OCI-LY3 (cell line): ENCODE measurements at regions not wholly inside any gene's neighbourhood (a gene's known extent, or its start where the extent isn't known, plus 50 kb on each side); places are given as distances from the start of the nearest gene placed in this dataset.

Experiments used
- EZH2phosphoT487 ChIP-seq: fragments of 200-600 bp; shearing (Covaris generic); IDR thresholded peaks from 2 replicates; pipeline ENCODE4 v1.6.1; 2018; ENCODE audit warnings: antibody characterized with exemption, mixed run types, low read depth
- TF ChIP-seq, protein P1 (sequence below): fragments of 200-600, 300-600 bp; sonication (generic); IDR thresholded peaks from 2 replicates; pipeline ENCODE4 v1.5.1; 2014; ENCODE audit warnings: antibody characterized with exemption, low read length, low read depth

GRCh38 chr15:79160211-79160610 lies 69.6 kb upstream of the RASGRF1 start:
- TF ChIP-seq, protein P1, sequence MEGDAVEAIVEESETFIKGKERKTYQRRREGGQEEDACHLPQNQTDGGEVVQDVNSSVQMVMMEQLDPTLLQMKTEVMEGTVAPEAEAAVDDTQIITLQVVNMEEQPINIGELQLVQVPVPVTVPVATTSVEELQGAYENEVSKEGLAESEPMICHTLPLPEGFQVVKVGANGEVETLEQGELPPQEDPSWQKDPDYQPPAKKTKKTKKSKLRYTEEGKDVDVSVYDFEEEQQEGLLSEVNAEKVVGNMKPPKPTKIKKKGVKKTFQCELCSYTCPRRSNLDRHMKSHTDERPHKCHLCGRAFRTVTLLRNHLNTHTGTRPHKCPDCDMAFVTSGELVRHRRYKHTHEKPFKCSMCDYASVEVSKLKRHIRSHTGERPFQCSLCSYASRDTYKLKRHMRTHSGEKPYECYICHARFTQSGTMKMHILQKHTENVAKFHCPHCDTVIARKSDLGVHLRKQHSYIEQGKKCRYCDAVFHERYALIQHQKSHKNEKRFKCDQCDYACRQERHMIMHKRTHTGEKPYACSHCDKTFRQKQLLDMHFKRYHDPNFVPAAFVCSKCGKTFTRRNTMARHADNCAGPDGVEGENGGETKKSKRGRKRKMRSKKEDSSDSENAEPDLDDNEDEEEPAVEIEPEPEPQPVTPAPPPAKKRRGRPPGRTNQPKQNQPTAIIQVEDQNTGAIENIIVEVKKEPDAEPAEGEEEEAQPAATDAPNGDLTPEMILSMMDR = no peak
- TF ChIP-seq EZH2phosphoT487 = no peak
